H1 (cell line): ENCODE measurements at regions not wholly inside any gene's neighbourhood (a gene's known extent, or its start where the extent isn't known, plus 50 kb on each side); places are given as distances from the start of the nearest gene placed in this dataset.

Source experiments
- CTCF ChIA-PET: fragments of 300-600 bp; sonication (Branson Sonifier 250); formaldehyde crosslinking; loops from one replicate; lab custom pipeline; 2021; ENCODE audit not compliant: partially characterized antibody; lab: Charles Lee
- POLR2A ChIA-PET: fragments of 300-600 bp; sonication (Branson Sonifier 250); formaldehyde crosslinking; loops from one replicate; lab custom pipeline; 2021; ENCODE audit warnings: inconsistent platforms; ENCODE audit not compliant: partially characterized antibody; lab: Charles Lee
- DNase-seq, 2 experiments: peaks; one replicate each; pipeline versions ENCODE4 v3.0.0 to v3.0.0-alpha.2; 2010 to 2022; ENCODE audit warnings: low spot score in 2 of 2, low read depth in 1 of 2, mixed read lengths in 1 of 2
- FAIRE-seq: peaks from 2 replicates; lab custom pipeline; 2011; peaks lifted over from hg19 to GRCh38; lab: Jason Lieb, UNC
- H2AFZ ChIP-seq: 2 replicates; pipeline ENCODE4 v1.8.1; 2012; ENCODE audit warnings: low read length, inconsistent platforms
- H2AK5ac ChIP-seq: 2 replicates; pipeline ENCODE4 v1.6.1; 2013; ENCODE audit warnings: low read depth, low read length
- H2BK120ac ChIP-seq: replicated peaks from 2 replicates; pipeline ENCODE3; 2013; ENCODE audit warnings: low read depth, low read length, inconsistent platforms
- H2BK12ac ChIP-seq: 2 replicates; pipeline ENCODE4 v1.6.1; 2013; ENCODE audit warnings: low read depth, low read length
- H2BK15ac ChIP-seq: 2 replicates; pipeline ENCODE4 v1.6.1; 2013; ENCODE audit warnings: low read length
- H2BK20ac ChIP-seq: 2 replicates; pipeline ENCODE4 v1.6.1; 2013; ENCODE audit warnings: low read length
- H2BK5ac ChIP-seq: 2 replicates; pipeline ENCODE4 v1.6.1; 2013; ENCODE audit warnings: low read depth, low read length
- H3K14ac ChIP-seq: 2 replicates; pipeline ENCODE4 v1.6.1; 2013; ENCODE audit warnings: inconsistent platforms; ENCODE audit not compliant: insufficient read length
- H3K18ac ChIP-seq: 2 replicates; pipeline ENCODE4 v1.6.1; 2013; ENCODE audit warnings: low read length; ENCODE audit errors: extremely low read depth
- H3K23ac ChIP-seq: 2 replicates; pipeline ENCODE4 v1.6.1; 2013; ENCODE audit warnings: inconsistent platforms; ENCODE audit not compliant: insufficient read length
- H3K23me2 ChIP-seq: 2 replicates; pipeline ENCODE4 v1.6.1; 2013; ENCODE audit warnings: low read depth, low read length
- H3K27ac ChIP-seq: 2 replicates; pipeline ENCODE4 v1.6.1; 2011; ENCODE audit warnings: low read depth, low read length, inconsistent platforms
- H3K27me3 ChIP-seq, 4 experiments: replicated peaks in 1 of 4; 1 replicate in 1 of 4; 2 replicates in 3 of 4; pipeline versions ENCODE4 v1.6.1 to v1.8.1; 2011 to 2013; ENCODE audit warnings: low read length in 3 of 4, mild to moderate bottlenecking in 3 of 4, inconsistent platforms in 2 of 4, mixed read lengths in 2 of 4, moderate library complexity in 1 of 4; ENCODE audit not compliant: control insufficient read depth in 3 of 4, insufficient read depth in 3 of 4; ENCODE audit errors: extremely low read depth in 1 of 4
- H3K36me3 ChIP-seq, 4 experiments: 2 replicates each; pipeline versions ENCODE4 v1.6.1 to v1.8.1; 2011 to 2013; ENCODE audit warnings: mild to moderate bottlenecking in 4 of 4, low read length in 3 of 4, moderate library complexity in 2 of 4, control low read depth in 1 of 4, inconsistent platforms in 1 of 4; ENCODE audit not compliant: insufficient read depth in 4 of 4, control insufficient read depth in 2 of 4
- H3K4ac ChIP-seq: replicated peaks from 2 replicates; pipeline ENCODE3; 2013; ENCODE audit warnings: low read length, low read depth, mixed read lengths, inconsistent platforms; ENCODE audit not compliant: insufficient read length
- H3K4me1 ChIP-seq, 4 experiments: replicated peaks in 1 of 4; 1 replicate in 1 of 4; 2 replicates in 3 of 4; pipeline versions ENCODE4 v1.6.1 to v1.8.1; 2011 to 2013; ENCODE audit warnings: low read length in 3 of 4, inconsistent platforms in 2 of 4, mixed read lengths in 1 of 4; ENCODE audit not compliant: insufficient read depth in 4 of 4, control insufficient read depth in 3 of 4
- H3K4me2 ChIP-seq, 2 experiments: 2 replicates each; pipeline versions ENCODE4 v1.6.1 to v1.8.1; 2011 to 2013; ENCODE audit warnings: low read depth in 2 of 2, low read length in 2 of 2, control low read depth in 1 of 2, inconsistent platforms in 1 of 2, mild to moderate bottlenecking in 1 of 2; ENCODE audit not compliant: insufficient read depth in 1 of 2
- H3K4me3 ChIP-seq, 4 experiments: fragments of 200-600, 300-600 bp in 1 of 4; sonication (generic), shearing (Covaris generic), sonication (Bioruptor Twin) in 1 of 4; 2 replicates each; pipeline versions ENCODE4 v1.5.1 to v1.8.1; 2011 to 2016; ENCODE audit warnings: low read length in 4 of 4, low read depth in 3 of 4, control low read depth in 2 of 4, inconsistent platforms in 2 of 4, mild to moderate bottlenecking in 2 of 4, mixed read lengths in 1 of 4, moderate library complexity in 1 of 4; ENCODE audit not compliant: insufficient read depth in 2 of 4; ENCODE audit errors: extremely low read depth in 1 of 4
- H3K56ac ChIP-seq: replicated peaks from 2 replicates; pipeline ENCODE3; 2013; ENCODE audit warnings: low read depth, mild to moderate bottlenecking, mixed read lengths, low read length, inconsistent platforms; ENCODE audit not compliant: insufficient read length
- H3K79me1 ChIP-seq: 2 replicates; pipeline ENCODE4 v1.6.1; 2013; ENCODE audit warnings: low read depth, low read length, control low read depth
- H3K79me2 ChIP-seq, 2 experiments: 2 replicates each; pipeline versions ENCODE4 v1.6.1 to v1.8.1; 2012 to 2013; ENCODE audit warnings: low read length in 2 of 2, mild to moderate bottlenecking in 2 of 2, inconsistent platforms in 1 of 2; ENCODE audit not compliant: insufficient read depth in 2 of 2, control insufficient read depth in 1 of 2
- H3K9ac ChIP-seq, 4 experiments: replicated peaks in 1 of 4; 1 replicate in 1 of 4; 2 replicates in 3 of 4; pipeline versions ENCODE4 v1.6.1 to v1.8.1; 2011 to 2013; ENCODE audit warnings: low read depth in 3 of 4, low read length in 3 of 4, control low read depth in 2 of 4, mild to moderate bottlenecking in 2 of 4, moderate library complexity in 2 of 4, inconsistent platforms in 1 of 4; ENCODE audit errors: extremely low read depth in 1 of 4
- H3K9me3 ChIP-seq, 2 experiments: 2 replicates each; pipeline versions ENCODE4 v1.6.1 to v1.8.1; 2012 to 2013; ENCODE audit warnings: mild to moderate bottlenecking in 2 of 2, moderate library complexity in 2 of 2, control low read depth in 1 of 2, inconsistent platforms in 1 of 2, low read depth in 1 of 2, low read length in 1 of 2, mixed read lengths in 1 of 2; ENCODE audit not compliant: insufficient read depth in 2 of 2
- H4K20me1 ChIP-seq, 2 experiments: replicated peaks in 1 of 2; 2 replicates each; pipeline versions ENCODE3 to v1.8.1; 2011 to 2013; ENCODE audit warnings: inconsistent platforms in 2 of 2, low read length in 2 of 2, mild to moderate bottlenecking in 1 of 2; ENCODE audit not compliant: insufficient read depth in 2 of 2, control insufficient read depth in 1 of 2
- H4K5ac ChIP-seq: 2 replicates; pipeline ENCODE4 v1.6.1; 2013; ENCODE audit warnings: low read length, low read depth, mixed read lengths, inconsistent platforms; ENCODE audit not compliant: insufficient read length
- H4K8ac ChIP-seq: 2 replicates; pipeline ENCODE4 v1.8.0; 2013; ENCODE audit warnings: mild to moderate bottlenecking, moderate library complexity, low read length, inconsistent platforms; ENCODE audit not compliant: insufficient read depth; ENCODE audit errors: extremely low read depth
- H4K91ac ChIP-seq: replicated peaks from 2 replicates; pipeline ENCODE3; 2013; ENCODE audit warnings: low read length, mixed read lengths, inconsistent platforms; ENCODE audit not compliant: insufficient read length
- CTCF ChIP-seq, 3 experiments: IDR thresholded peaks; 1 replicate in 2 of 3; 2 replicates in 1 of 3; pipeline versions ENCODE4 v1.5.1 to v1.6.1; 2011; ENCODE audit warnings: low read length in 3 of 3, mild to moderate bottlenecking in 3 of 3, inconsistent platforms in 2 of 3, low read depth in 1 of 3, moderate library complexity in 1 of 3; ENCODE audit not compliant: insufficient read depth in 1 of 3; ENCODE audit errors: control extremely low read depth in 1 of 3
- KDM4A ChIP-seq: IDR thresholded peaks from one replicate; pipeline ENCODE4 v1.7.1; 2012; ENCODE audit warnings: low read depth, mild to moderate bottlenecking, moderate library complexity, low read length, inconsistent platforms; ENCODE audit not compliant: severe bottlenecking
- KDM5A ChIP-seq: fragments of 200-600 bp; IDR thresholded peaks from 2 replicates; pipeline ENCODE4 v1.7.1; 2012; ENCODE audit warnings: mild to moderate bottlenecking, low read length, inconsistent platforms, mixed read lengths
- POLR2AphosphoS5 ChIP-seq: IDR thresholded peaks from 2 replicates; pipeline ENCODE4 v1.6.1; 2011; ENCODE audit warnings: low read depth, low read length
- RAD21 ChIP-seq, 2 experiments: IDR thresholded peaks in 1 of 2; conservative IDR thresholded peaks in 1 of 2; 2 replicates each; pipeline ENCODE4 v1.6.1; 2011; ENCODE audit warnings: low read depth in 2 of 2, low read length in 2 of 2, improper control_type of control experiment in 1 of 2, inconsistent platforms in 1 of 2, mild to moderate bottlenecking in 1 of 2, moderate library complexity in 1 of 2
- RBBP5 ChIP-seq: IDR thresholded peaks from 2 replicates; pipeline ENCODE4 v1.7.1; 2012; ENCODE audit warnings: low read depth, mild to moderate bottlenecking, inconsistent platforms, low read length, moderate library complexity, borderline replicate concordance
- RXRA ChIP-seq: IDR thresholded peaks from 2 replicates; pipeline ENCODE4 v1.6.1; 2011; ENCODE audit warnings: low read depth, mild to moderate bottlenecking, low read length, moderate library complexity; ENCODE audit not compliant: insufficient read depth
- SAP30 ChIP-seq: fragments of 300-600 bp; sonication (generic); IDR thresholded peaks from 2 replicates; pipeline ENCODE4 v1.7.1; 2012; ENCODE audit warnings: low read length, moderate library complexity, mild to moderate bottlenecking, inconsistent platforms; ENCODE audit not compliant: insufficient read depth, insufficient replicate concordance
- TAF1 ChIP-seq: IDR thresholded peaks from 2 replicates; pipeline ENCODE4 v1.6.1; 2011; ENCODE audit warnings: mild to moderate bottlenecking, low read depth, low read length
- WGBS, 2 experiments: shearing (Covaris generic) in 1 of 2; methylation state at CpG; one replicate each; pipeline versions ENCODE4 v1.1.6 to v1.1.7; 2013 to 2015; ENCODE audit warnings: low lambda C conversion rate in 2 of 2, mixed read lengths in 2 of 2, inconsistent platforms in 1 of 2, low coverage in 1 of 2, missing lambda C conversion rate in 1 of 2; ENCODE audit not compliant: insufficient replicate concordance in 2 of 2, insufficient coverage in 1 of 2, insufficient read length in 1 of 2; ENCODE audit errors: extremely low coverage in 1 of 2, missing lambda C conversion rate in 1 of 2; 5-methylcytosine and 5-hydroxymethylcytosine counted together

- no peaks in the 10 kb centered on the region; the same call in 1 of the 2 replicates for H3K79me1 ChIP-seq
- H2BK5ac ChIP-seq = no peak overlapping the region
- H3K4me2 ChIP-seq = no peak overlapping the region
- DNase-seq = peak; percentile 34 to 71
- no peak overlapping the region for H2BK15ac ChIP-seq
- no peak overlapping the region for H3K56ac ChIP-seq
- no peak overlapping the region for H3K4me3 ChIP-seq
- peak; percentile 41 to 70 (median 60) for TF ChIP-seq CTCF (IDR thresholded peaks at IDR 0.05; ENCODE audit: control extremely low read depth in 1 of 3, insufficient read depth in 1 of 3, low read depth in 1 of 3, low read length in 3 of 3)
- TF ChIP-seq RXRA = peak; percentile 93; the same call in 1 of the 2 replicates
- no peak for TF ChIP-seq KDM5A
- TF ChIP-seq RBBP5 = no peak
- TF ChIP-seq POLR2AphosphoS5 = no peak
- TF ChIP-seq RAD21 (IDR thresholded peaks at IDR 0.05 in 1 of 2, conservative IDR thresholded peaks at IDR 0.05 in 1 of 2; ENCODE audit: low read depth in 2 of 2, low read length in 2 of 2) = peak; percentile 25 to 37; a peak in 3 of 4 replicates
- TF ChIP-seq KDM4A = no peak
- TF ChIP-seq TAF1 = no peak
- no peak for TF ChIP-seq SAP30
- TF ChIP-seq, all 59 proteins: peak for 3
- no peak overlapping the region for H4K91ac ChIP-seq
- ChIA-PET CTCF (interaction anchor here (0.6 to 2.1 kb wide), 7 partner anchors 11 to 49 kb away, joined by 3 to 6 read pairs (median 3); no protein-coding TSS in a partner anchor), POLR2A (no interaction called here)
- no peaks in the 10 kb centered on the region for H3K23me2 ChIP-seq
- no peaks in the 10 kb centered on the region; a peak in 1 of 4 replicates for H3K9me3 ChIP-seq
- no peaks in the 10 kb centered on the region for H3K4me1 ChIP-seq
- H4K20me1 ChIP-seq = no peaks in the 10 kb centered on the region
- no peak overlapping the region for H4K5ac ChIP-seq
- H2BK120ac ChIP-seq = no peak overlapping the region
- no peak overlapping the region for H3K14ac ChIP-seq
- no peak overlapping the region for H3K23ac ChIP-seq
- H3K79me2 ChIP-seq = no peaks in the 10 kb centered on the region
- no peaks in the 10 kb centered on the region for H3K27me3 ChIP-seq
- H2AFZ ChIP-seq = no peak overlapping the region
- no peak overlapping the region for H2BK12ac ChIP-seq
- H3K4ac ChIP-seq = no peak overlapping the region
- H3K18ac ChIP-seq = no peak overlapping the region
- no peak overlapping the region for H3K9ac ChIP-seq
- WGBS, 2 experiments = 49% methylated on average over 7 of the region's 7 CpGs; no CpG with 5 or more reads in 1 of the 2 experiments
- no peak overlapping the region for H2AK5ac ChIP-seq
- H2BK20ac ChIP-seq = no peak overlapping the region
- H3K27ac ChIP-seq = no peak overlapping the region
- FAIRE-seq = peak; percentile 78
- H3K36me3 ChIP-seq = no peaks in the 10 kb centered on the region
- no peak overlapping the region for H4K8ac ChIP-seq
These were observed 250.6 kb downstream of the PRDM2 start for GRCh38 chr1:13950637-13951036.
